ENCODE measurements at regions not wholly inside any gene's neighbourhood (a gene's known extent, or its start where the extent isn't known, plus 50 kb on each side); places are given as distances from the start of the nearest gene placed in this dataset.

- DNase-seq (ENCODE audit: low spot score): no peak
- Mint-ChIP-seq H3K9me3 (no peaks in the 10 kb centered on the region), H3K27me3 (ENCODE audit: low read depth) (no peaks in the 10 kb centered on the region), H3K27ac (no peak overlapping the region), H3K4me3 (ENCODE audit: low read depth) (no peak overlapping the region), H3K36me3 (ENCODE audit: low read depth) (no peaks in the 10 kb centered on the region), H3K4me1 (ENCODE audit: low read depth) (no peaks in the 10 kb centered on the region)
- intact Hi-C loops (cut with micrococcal nuclease): no loop called here
Measured at GRCh38 chr3:109743981-109744380, 406.6 kb upstream of the DPPA4 start.

DNA sequence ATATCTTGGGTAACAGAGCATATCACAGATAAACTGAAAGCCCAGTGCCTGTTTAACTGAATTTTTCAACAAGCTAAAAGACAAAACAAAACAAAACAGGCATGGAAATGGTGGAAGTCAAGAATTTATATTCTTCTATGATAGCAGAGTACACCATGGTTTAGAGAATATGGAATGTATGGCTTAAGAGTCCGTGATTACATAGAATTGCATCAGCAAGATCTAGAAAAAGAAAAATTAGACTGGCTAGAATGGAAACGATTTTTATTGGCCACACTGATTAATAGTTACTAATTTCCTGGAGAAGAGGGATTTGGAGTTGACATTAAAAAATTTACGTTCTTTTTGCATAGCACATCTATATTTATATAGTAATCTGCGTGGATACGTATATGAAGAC is 435.2 kb upstream of the DPPA4 start:
- no peak for DNase-seq (ENCODE audit: low spot score)
- intact Hi-C loops (cut with micrococcal nuclease): no loop called here
- Mint-ChIP-seq H3K27me3 (ENCODE audit: low read depth) (no peaks in the 10 kb centered on the region), H3K4me1 (ENCODE audit: low read depth) (peaks cover 2% of the 10 kb centered on the region), H3K36me3 (ENCODE audit: low read depth) (no peaks in the 10 kb centered on the region), H3K4me3 (ENCODE audit: low read depth) (no peak overlapping the region), H3K27ac (no peak overlapping the region), H3K9me3 (peaks cover 6% of the 10 kb centered on the region)

- intact Hi-C loops (cut with micrococcal nuclease): no loop called here
- no peak for DNase-seq (ENCODE audit: low spot score)
- Mint-ChIP-seq H3K27ac (no peak overlapping the region), H3K4me3 (ENCODE audit: low read depth) (no peak overlapping the region), H3K27me3 (ENCODE audit: low read depth) (no peaks in the 10 kb centered on the region), H3K9me3 (peaks cover 9% of the 10 kb centered on the region), H3K36me3 (ENCODE audit: low read depth) (no peaks in the 10 kb centered on the region), H3K4me1 (ENCODE audit: low read depth) (peaks cover 2% of the 10 kb centered on the region)
Measured at GRCh38 chr3:109774108-109774507, 436.8 kb upstream of the DPPA4 start.

GRCh38 chr3:109784285-109784684 is 446.9 kb upstream of the DPPA4 start:
- Mint-ChIP-seq H3K9me3 (peaks cover 6% of the 10 kb centered on the region), H3K4me3 (ENCODE audit: low read depth) (no peak overlapping the region), H3K4me1 (ENCODE audit: low read depth) (no peaks in the 10 kb centered on the region), H3K27ac (no peak overlapping the region), H3K36me3 (ENCODE audit: low read depth) (no peaks in the 10 kb centered on the region), H3K27me3 (ENCODE audit: low read depth) (peaks cover 5% of the 10 kb centered on the region)
- intact Hi-C loops (cut with micrococcal nuclease): no loop called here
- DNase-seq (ENCODE audit: low spot score): no peak

- intact Hi-C loops (cut with micrococcal nuclease): no loop called here
- H3K4me3 Mint-ChIP-seq (ENCODE audit: low read depth): no peak overlapping the region
- H3K36me3 Mint-ChIP-seq (ENCODE audit: low read depth): no peaks in the 10 kb centered on the region
Measured at GRCh38 chr3:109784852-109785631, 447.7 kb upstream of the DPPA4 start.

GRCh38 chr3:109803274-109803673 is 465.9 kb upstream of the DPPA4 start:
- peaks cover 13% of the 10 kb centered on the region for H3K36me3 Mint-ChIP-seq (ENCODE audit: low read depth)
- DNase-seq (ENCODE audit: low spot score): no peak
- H3K4me3 Mint-ChIP-seq (ENCODE audit: low read depth): no peak overlapping the region
- intact Hi-C loops (cut with micrococcal nuclease): no loop called here
- peaks cover 20% of the 10 kb centered on the region for H3K27me3 Mint-ChIP-seq (ENCODE audit: low read depth)
- H3K27ac Mint-ChIP-seq: no peak overlapping the region
- peaks cover 23% of the 10 kb centered on the region for H3K9me3 Mint-ChIP-seq
- peaks cover 26% of the 10 kb centered on the region for H3K4me1 Mint-ChIP-seq (ENCODE audit: low read depth)

More at GRCh38 chr3:109784852-109785631, 447.7 kb upstream of the DPPA4 start:
- H3K27me3 Mint-ChIP-seq (ENCODE audit: low read depth): peaks cover 5% of the 10 kb centered on the region
- no peak overlapping the region for H3K27ac Mint-ChIP-seq
- DNase-seq (ENCODE audit: low spot score): no peak
- no peaks in the 10 kb centered on the region for H3K4me1 Mint-ChIP-seq (ENCODE audit: low read depth)
- peaks cover 3% of the 10 kb centered on the region for H3K9me3 Mint-ChIP-seq

DNA sequence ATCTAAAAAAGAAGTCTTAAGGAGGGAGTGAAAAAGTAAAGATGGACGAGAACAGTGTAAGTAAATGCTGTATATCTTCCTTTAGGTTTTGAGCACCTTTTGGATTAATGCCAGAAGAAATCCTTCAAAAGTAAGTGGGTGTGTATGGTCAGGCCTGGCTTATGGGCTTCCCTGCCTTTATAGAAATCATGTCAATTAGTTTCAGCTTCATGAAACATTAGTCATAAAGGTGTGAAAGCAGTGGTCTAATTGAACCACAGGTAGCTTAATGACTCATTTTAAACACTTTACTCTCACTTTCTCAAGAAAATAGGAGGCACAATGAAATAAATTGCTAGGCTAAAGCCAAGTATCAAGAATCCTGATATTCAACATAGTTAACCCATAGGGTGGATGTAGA is 467.4 kb upstream of the DPPA4 start:
- DNase-seq (ENCODE audit: low spot score): no peak
- H3K4me3 Mint-ChIP-seq (ENCODE audit: low read depth): no peak overlapping the region
- intact Hi-C loops (cut with micrococcal nuclease): no loop called here
- no peak overlapping the region for H3K27ac Mint-ChIP-seq
- H3K9me3 Mint-ChIP-seq: peaks cover 17% of the 10 kb centered on the region
- H3K4me1 Mint-ChIP-seq (ENCODE audit: low read depth): peaks cover 28% of the 10 kb centered on the region
- H3K36me3 Mint-ChIP-seq (ENCODE audit: low read depth): peaks cover 13% of the 10 kb centered on the region
- peaks cover 18% of the 10 kb centered on the region for H3K27me3 Mint-ChIP-seq (ENCODE audit: low read depth)

GRCh38 chr3:109806929-109807328 is 469.6 kb upstream of the DPPA4 start:
- peaks cover 5% of the 10 kb centered on the region for H3K27me3 Mint-ChIP-seq (ENCODE audit: low read depth)
- peaks cover 28% of the 10 kb centered on the region for H3K4me1 Mint-ChIP-seq (ENCODE audit: low read depth)
- DNase-seq (ENCODE audit: low spot score): peak; percentile 26
- intact Hi-C loops (cut with micrococcal nuclease): loop anchor here (2.0 kb wide), 1 partner anchor 1736 kb away; the partner anchor contains the start of gene CD96
- H3K27ac Mint-ChIP-seq: peak overlapping the region; percentile 81
- peaks cover 17% of the 10 kb centered on the region for H3K9me3 Mint-ChIP-seq
- H3K4me3 Mint-ChIP-seq (ENCODE audit: low read depth): peak overlapping the region; percentile 66
- peaks cover 13% of the 10 kb centered on the region for H3K36me3 Mint-ChIP-seq (ENCODE audit: low read depth)

DNA sequence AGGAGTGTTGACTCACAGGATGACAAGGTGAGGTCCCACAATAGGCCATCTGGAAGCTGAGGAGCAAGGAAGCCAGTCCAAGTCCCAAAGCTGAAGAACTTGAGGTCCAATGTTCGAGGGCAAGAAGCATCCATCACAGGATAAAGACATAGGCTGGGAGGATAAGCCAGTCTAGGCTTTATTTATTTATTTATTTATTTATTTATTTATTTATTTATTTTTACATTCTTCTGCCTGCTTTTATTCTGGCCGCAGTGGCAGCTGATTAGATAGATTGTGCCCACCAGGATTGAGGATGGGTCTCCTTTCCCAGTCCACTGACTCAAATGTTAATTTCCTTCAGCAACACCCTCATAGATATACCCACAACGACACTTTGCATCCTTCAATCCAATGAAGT is 472.2 kb upstream of the DPPA4 start:
- peaks cover 24% of the 10 kb centered on the region for H3K9me3 Mint-ChIP-seq
- no peak for DNase-seq (ENCODE audit: low spot score)
- H3K27ac Mint-ChIP-seq: no peak overlapping the region
- intact Hi-C loops (cut with micrococcal nuclease): no loop called here
- H3K27me3 Mint-ChIP-seq (ENCODE audit: low read depth): peaks cover 7% of the 10 kb centered on the region
- peaks cover 13% of the 10 kb centered on the region for H3K36me3 Mint-ChIP-seq (ENCODE audit: low read depth)
- no peak overlapping the region for H3K4me3 Mint-ChIP-seq (ENCODE audit: low read depth)
- peaks cover 24% of the 10 kb centered on the region for H3K4me1 Mint-ChIP-seq (ENCODE audit: low read depth)

DNA sequence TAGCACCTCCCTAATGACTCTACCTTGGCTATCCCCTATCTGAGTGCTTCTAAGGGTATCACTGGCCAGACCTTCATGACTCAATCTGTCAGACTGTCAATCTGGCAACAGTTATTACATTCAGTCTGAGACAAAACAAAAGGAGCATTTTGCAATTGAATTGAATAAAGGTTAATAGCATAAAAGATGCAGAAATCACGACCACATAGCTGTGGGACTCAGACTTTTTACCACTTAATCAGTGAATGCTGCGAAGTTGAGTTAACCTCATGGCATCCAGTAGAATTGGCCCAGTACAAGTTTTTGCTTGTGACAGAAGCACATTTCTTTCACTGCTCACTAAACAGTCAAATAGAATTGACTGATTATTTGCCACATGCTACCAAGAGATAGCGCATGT is 480.7 kb upstream of the DPPA4 start:
- Mint-ChIP-seq H3K4me3 (ENCODE audit: low read depth) (no peak overlapping the region), H3K27ac (no peak overlapping the region), H3K4me1 (ENCODE audit: low read depth) (no peaks in the 10 kb centered on the region), H3K9me3 (peaks cover 17% of the 10 kb centered on the region), H3K27me3 (ENCODE audit: low read depth) (peaks cover 9% of the 10 kb centered on the region), H3K36me3 (ENCODE audit: low read depth) (no peaks in the 10 kb centered on the region)
- intact Hi-C loops (cut with micrococcal nuclease): no loop called here
- no peak for DNase-seq (ENCODE audit: low spot score)

DNA sequence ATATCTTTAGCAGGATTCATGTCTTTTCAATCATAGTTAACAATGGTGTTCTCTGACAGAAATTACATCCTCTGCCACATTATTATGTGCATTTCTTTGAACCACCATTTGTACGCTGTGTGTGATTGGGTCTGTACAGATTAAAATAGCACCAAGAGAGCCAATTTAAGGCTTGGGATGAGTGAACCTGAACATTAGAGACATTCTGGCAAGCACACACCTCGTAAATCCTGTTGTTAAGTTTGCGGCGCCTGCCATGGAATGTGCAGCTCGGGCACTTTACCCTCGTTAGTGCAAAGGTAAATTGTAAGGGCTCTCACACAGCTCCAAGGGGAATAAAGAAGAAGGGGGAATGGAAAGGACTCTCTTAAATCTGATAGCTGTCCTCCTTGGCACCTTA is 482.4 kb upstream of the DPPA4 start:
- intact Hi-C loops (cut with micrococcal nuclease): no loop called here
- Mint-ChIP-seq H3K9me3 (peaks cover 8% of the 10 kb centered on the region), H3K36me3 (ENCODE audit: low read depth) (no peaks in the 10 kb centered on the region), H3K4me1 (ENCODE audit: low read depth) (no peaks in the 10 kb centered on the region), H3K27me3 (ENCODE audit: low read depth) (peaks cover 3% of the 10 kb centered on the region), H3K4me3 (ENCODE audit: low read depth) (no peak overlapping the region), H3K27ac (no peak overlapping the region)
- DNase-seq (ENCODE audit: low spot score): no peak

GRCh38 chr3:109825971-109826810 is 488.8 kb upstream of the DPPA4 start:
- no peaks in the 10 kb centered on the region for H3K36me3 Mint-ChIP-seq (ENCODE audit: low read depth)
- no peak overlapping the region for H3K4me3 Mint-ChIP-seq (ENCODE audit: low read depth)
- no peak overlapping the region for H3K27ac Mint-ChIP-seq
- no peaks in the 10 kb centered on the region for H3K4me1 Mint-ChIP-seq (ENCODE audit: low read depth)
- H3K9me3 Mint-ChIP-seq: no peaks in the 10 kb centered on the region
- intact Hi-C loops (cut with micrococcal nuclease): no loop called here
- no peak for DNase-seq (ENCODE audit: low spot score)
- no peaks in the 10 kb centered on the region for H3K27me3 Mint-ChIP-seq (ENCODE audit: low read depth)

GRCh38 chr3:109831403-109831802 is 494.1 kb upstream of the DPPA4 start:
- Mint-ChIP-seq H3K4me1 (ENCODE audit: low read depth) (no peaks in the 10 kb centered on the region), H3K36me3 (ENCODE audit: low read depth) (no peaks in the 10 kb centered on the region), H3K27me3 (ENCODE audit: low read depth) (no peaks in the 10 kb centered on the region), H3K9me3 (no peaks in the 10 kb centered on the region), H3K27ac (no peak overlapping the region), H3K4me3 (ENCODE audit: low read depth) (no peak overlapping the region)
- no peak for DNase-seq (ENCODE audit: low spot score)
- intact Hi-C loops (cut with micrococcal nuclease): no loop called here
